ENCODE measurements at regions not wholly inside any gene's neighbourhood (a gene's known extent, or its start where the extent isn't known, plus 50 kb on each side); places are given as distances from the start of the nearest gene placed in this dataset.

- TF ChIP-seq CTCF (IDR thresholded peaks at IDR 0.05; ENCODE audit: insufficient read depth, low read length, poor library complexity, severe bottlenecking): no peak
- no peak for TF ChIP-seq EZH2phosphoT487 (conservative IDR thresholded peaks at IDR 0.05; ENCODE audit: low read length)
- no peaks in the 10 kb centered on the region for H3K27me3 ChIP-seq (ENCODE audit: low read length)
- no peak overlapping the region for H3K27ac ChIP-seq (ENCODE audit: low read depth, low read length)
Measured at GRCh38 chrX:7568130-7568529, 274.8 kb upstream of the VCX start.

GRCh38 chrX:7552760-7553159 lies 290.2 kb upstream of the VCX start:
- Histone ChIP-seq H3K36me3 (ENCODE audit: low read length) (no peaks in the 10 kb centered on the region), H3K27me3 (ENCODE audit: low read length) (no peaks in the 10 kb centered on the region)

More at GRCh38 chrX:7568130-7568529, 274.8 kb upstream of the VCX start:
- H4K20me1 ChIP-seq (ENCODE audit: low read depth, low read length): no peaks in the 10 kb centered on the region
- no peaks in the 10 kb centered on the region for H3K36me3 ChIP-seq (ENCODE audit: low read length)
- H2AFZ ChIP-seq (ENCODE audit: low read depth, low read length, severe bottlenecking): no peak overlapping the region
- H3K4me3 ChIP-seq (ENCODE audit: insufficient read depth, low read length, poor library complexity, severe bottlenecking): no peak overlapping the region
- no peaks in the 10 kb centered on the region for H3K9me2 ChIP-seq (replicated peaks; ENCODE audit: insufficient read depth, low read length)
- no peak overlapping the region for H3K4me2 ChIP-seq (ENCODE audit: low read depth, low read length, poor library complexity, severe bottlenecking)
- H3K9ac ChIP-seq (ENCODE audit: low read length): no peak overlapping the region
- H3K9me3 ChIP-seq (ENCODE audit: insufficient read depth, low read length): no peaks in the 10 kb centered on the region
- H3K79me2 ChIP-seq (ENCODE audit: insufficient read depth, low read length): no peaks in the 10 kb centered on the region
- no peaks in the 10 kb centered on the region for H3F3A ChIP-seq (ENCODE audit: insufficient read depth)

GRCh38 chrX:7546551-7547080 lies 296.4 kb upstream of the VCX start:
- Histone ChIP-seq H3K36me3 (ENCODE audit: low read length) (no peaks in the 10 kb centered on the region), H3K9ac (ENCODE audit: low read length) (no peak overlapping the region), H3K4me3 (ENCODE audit: insufficient read depth, low read length, poor library complexity, severe bottlenecking) (no peak overlapping the region), H3K79me2 (ENCODE audit: insufficient read depth, low read length) (no peaks in the 10 kb centered on the region), H3K27ac (ENCODE audit: low read depth, low read length) (no peak overlapping the region), H3F3A (ENCODE audit: insufficient read depth) (no peaks in the 10 kb centered on the region), H3K4me2 (ENCODE audit: low read depth, low read length, poor library complexity, severe bottlenecking) (no peak overlapping the region), H3K9me2 (replicated peaks; ENCODE audit: insufficient read depth, low read length) (no peaks in the 10 kb centered on the region), H3K9me3 (ENCODE audit: insufficient read depth, low read length) (no peaks in the 10 kb centered on the region), H2AFZ (ENCODE audit: low read depth, low read length, severe bottlenecking) (no peak overlapping the region), H3K27me3 (ENCODE audit: low read length) (no peaks in the 10 kb centered on the region), H4K20me1 (ENCODE audit: low read depth, low read length) (no peaks in the 10 kb centered on the region)
- no peak for TF ChIP-seq CTCF (IDR thresholded peaks at IDR 0.05; ENCODE audit: insufficient read depth, low read length, poor library complexity, severe bottlenecking)
- TF ChIP-seq EZH2phosphoT487 (conservative IDR thresholded peaks at IDR 0.05; ENCODE audit: low read length): no peak

More at GRCh38 chrX:7552760-7553159, 290.2 kb upstream of the VCX start:
- no peaks in the 10 kb centered on the region for H3K9me2 ChIP-seq (replicated peaks; ENCODE audit: insufficient read depth, low read length)
- H3K4me2 ChIP-seq (ENCODE audit: low read depth, low read length, poor library complexity, severe bottlenecking): no peak overlapping the region
- TF ChIP-seq EZH2phosphoT487 (conservative IDR thresholded peaks at IDR 0.05; ENCODE audit: low read length): no peak
- TF ChIP-seq CTCF (IDR thresholded peaks at IDR 0.05; ENCODE audit: insufficient read depth, low read length, poor library complexity, severe bottlenecking): no peak
- H3K27ac ChIP-seq (ENCODE audit: low read depth, low read length): no peak overlapping the region
- H3K9ac ChIP-seq (ENCODE audit: low read length): no peak overlapping the region
- H4K20me1 ChIP-seq (ENCODE audit: low read depth, low read length): no peaks in the 10 kb centered on the region
- no peak overlapping the region for H3K4me3 ChIP-seq (ENCODE audit: insufficient read depth, low read length, poor library complexity, severe bottlenecking)
- H3K79me2 ChIP-seq (ENCODE audit: insufficient read depth, low read length): no peaks in the 10 kb centered on the region
- no peak overlapping the region for H2AFZ ChIP-seq (ENCODE audit: low read depth, low read length, severe bottlenecking)
- no peaks in the 10 kb centered on the region for H3K9me3 ChIP-seq (ENCODE audit: insufficient read depth, low read length)
- H3F3A ChIP-seq (ENCODE audit: insufficient read depth): no peaks in the 10 kb centered on the region

All from SU-DHL-6 (cell line).